ENCODE measurements at regions not wholly inside any gene's neighbourhood (a gene's known extent, or its start where the extent isn't known, plus 50 kb on each side); places are given as distances from the start of the nearest gene placed in this dataset.

DNA sequence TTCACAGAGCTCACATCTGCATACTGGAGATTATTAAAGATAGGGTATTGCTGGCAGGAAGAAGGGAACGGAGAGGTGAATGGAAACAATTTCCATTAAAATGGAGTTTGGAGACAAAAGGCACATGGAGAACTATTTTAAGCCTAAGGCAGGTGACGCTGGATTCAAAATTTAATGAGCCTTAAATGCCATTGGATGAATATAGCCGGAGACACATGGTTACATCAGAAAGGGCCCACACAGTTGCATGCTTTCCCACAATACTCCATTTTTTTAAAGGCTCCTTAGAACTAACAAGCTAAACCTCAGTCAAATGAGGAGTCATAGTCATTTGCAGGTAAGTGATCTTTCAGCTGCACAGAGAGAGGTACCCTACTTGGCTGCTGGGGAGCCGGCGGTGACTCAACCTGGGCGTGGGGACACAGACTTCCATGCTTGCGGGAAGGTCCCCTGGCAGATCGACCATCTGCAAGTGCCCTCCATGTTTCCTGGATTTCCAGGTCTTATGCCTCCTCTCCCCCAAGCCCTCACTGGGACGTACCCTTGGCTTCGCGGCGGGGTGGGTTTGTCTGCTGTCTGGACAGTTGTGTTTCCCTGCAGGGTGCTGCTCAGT is 259.2 kb downstream of the CBLN1 start:
- no peak for DNase-seq

DNA sequence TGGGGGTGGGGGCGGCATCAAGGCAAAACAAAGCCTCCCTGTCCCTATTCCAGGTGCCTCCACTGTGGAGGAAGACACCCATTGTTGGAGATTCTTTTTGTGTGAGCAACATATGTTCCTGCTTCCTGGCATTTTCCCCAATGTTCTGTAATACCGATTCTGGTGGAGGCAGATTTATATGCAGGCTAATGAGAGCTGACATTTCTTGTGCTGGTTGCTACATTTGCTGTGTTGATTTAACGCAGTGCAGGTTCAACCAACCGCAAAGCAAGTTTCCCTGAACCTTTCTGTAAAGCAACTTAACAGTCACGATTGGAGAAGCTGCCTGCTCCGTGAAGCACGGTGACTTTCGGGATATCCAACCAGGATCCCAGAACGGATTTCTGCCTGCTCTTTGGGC is 260.5 kb downstream of the CBLN1 start:
- no peak for DNase-seq

DNA sequence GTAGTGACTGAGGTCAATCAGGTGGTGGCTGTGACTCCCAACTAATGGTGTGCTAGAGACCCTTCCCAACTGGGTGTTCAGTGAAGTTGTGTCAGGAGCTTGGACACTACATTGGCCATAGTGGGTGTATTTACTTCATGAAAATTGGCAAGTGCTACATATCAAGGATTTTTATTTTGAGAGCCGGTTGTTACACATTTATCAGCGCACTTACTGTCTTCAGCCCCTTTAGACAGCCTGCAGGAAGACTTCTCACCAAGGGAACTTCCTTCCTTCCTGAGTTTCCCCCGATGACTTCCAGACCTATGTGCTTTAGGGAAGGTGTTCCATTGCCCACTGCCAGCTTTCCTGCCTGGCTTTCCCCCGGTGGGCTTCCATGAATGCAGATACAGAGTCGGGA is 261.2 kb downstream of the CBLN1 start:
- no peak for DNase-seq

DNA sequence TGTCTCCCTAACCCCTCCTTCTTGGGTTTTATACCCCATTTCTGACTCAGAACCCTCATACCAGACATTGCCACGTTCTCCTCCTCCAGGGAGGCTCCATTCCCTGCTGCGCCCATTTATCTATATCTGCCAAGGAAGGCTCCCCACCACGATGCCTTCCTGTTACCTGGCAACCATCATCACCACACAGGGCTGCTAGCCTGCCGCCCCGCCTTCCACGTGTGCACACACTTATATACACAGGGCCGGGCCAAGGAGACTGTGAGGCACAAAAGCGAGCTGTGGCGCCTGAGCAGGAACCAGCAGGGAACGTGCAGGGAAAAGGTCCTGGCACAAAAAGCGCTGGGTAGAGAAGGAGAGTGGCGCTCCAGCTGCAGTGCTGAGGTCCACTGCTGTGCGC is 261.8 kb downstream of the CBLN1 start:
- no peak for DNase-seq

DNA sequence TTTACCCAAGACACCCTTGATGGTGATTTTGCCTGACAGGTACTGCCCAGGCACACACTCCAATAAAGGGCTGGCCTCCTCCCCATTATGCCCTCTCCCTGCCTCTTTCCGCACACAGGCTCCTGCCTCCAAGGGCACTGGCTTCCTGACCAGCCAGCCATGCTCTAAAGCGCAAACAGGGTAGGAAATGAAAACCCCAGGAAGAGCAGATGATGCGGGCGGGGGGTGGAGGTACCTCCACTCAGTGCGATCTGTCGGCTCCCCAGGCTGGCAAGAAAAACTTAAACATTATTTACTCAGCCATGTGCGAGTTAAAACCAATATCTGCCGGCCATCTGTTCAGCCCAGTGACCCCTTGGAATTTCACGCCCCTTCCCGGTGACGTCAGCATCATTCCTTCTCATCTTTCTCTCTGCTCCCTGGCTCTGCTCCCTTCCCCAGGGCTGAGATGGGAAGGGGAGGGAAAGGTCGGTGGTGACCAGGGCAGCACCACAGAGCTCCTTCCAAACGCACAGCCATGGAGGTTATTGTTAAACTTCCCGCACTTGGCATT is 262.5 kb downstream of the CBLN1 start:
- no peak for DNase-seq

DNA sequence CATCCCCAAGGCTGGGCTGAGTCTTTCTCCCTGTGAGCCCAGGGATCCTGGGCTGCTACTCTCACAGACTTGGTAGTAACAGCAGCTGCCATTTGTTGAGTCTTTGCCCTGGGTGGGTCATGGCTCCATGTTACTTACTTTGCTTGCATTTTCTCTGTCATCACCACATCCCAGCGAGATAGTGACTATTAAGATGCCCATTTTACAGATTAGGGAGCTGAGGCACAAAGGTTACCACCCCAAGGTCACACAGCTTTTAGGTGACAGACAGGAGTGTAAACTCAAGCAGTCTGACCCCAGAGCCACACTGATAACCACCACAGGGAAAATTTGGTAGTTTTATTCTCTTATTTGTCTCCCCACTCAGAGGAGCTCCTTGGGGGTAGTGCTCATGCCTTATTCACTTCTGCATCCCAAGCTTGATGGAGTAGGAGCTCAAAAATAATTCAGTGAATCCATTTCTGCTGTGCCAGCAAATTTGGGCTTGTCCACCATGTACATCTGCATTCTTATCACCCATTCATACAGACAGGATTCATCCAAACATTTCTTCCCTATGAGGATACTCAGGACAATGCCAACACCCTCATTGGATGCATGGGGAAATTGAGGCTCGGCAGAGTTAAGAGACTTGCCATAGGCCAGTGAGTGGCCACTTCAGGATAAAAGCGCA is 263.2 kb downstream of the CBLN1 start:
- DNase-seq: no peak

DNA sequence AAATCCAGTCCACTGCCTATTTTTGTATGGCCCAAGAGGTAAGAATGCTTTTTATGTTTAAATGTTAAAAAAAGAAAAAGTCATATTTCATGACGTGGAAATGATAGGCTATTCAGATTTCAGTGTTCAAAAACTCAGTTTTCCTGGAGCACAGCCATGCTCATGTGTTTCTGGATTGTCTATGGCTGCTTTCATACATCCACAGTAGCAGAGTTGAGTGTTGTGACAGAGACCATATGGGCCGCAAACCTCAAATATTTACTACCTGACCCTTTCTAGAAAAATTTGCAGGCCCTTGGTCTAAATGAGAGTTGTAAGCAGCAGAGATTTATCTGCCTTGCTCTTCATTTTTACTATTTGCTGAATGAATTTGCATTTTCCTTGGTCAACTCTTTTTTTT is 264.1 kb downstream of the CBLN1 start:
- no peak for DNase-seq

DNA sequence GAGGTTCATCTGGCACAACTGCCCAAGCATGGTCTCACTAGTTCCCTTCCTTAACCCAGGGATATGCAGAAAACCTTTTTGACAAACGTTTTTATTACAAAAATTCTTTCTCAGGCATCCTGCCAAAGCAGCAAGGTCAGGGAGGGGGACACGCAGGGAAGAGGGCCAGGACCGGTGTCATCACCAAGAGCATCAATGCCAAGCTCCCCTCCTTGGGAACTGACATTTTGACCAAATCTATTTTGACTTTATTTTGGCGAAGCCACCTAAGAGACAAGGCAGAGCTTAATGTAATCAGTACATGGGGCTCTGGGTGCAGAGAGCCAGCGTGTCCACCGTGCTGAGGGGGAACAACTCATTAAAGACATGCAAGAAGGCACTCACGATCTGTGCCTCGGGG is 265.2 kb downstream of the CBLN1 start:
- no peak for DNase-seq

DNA sequence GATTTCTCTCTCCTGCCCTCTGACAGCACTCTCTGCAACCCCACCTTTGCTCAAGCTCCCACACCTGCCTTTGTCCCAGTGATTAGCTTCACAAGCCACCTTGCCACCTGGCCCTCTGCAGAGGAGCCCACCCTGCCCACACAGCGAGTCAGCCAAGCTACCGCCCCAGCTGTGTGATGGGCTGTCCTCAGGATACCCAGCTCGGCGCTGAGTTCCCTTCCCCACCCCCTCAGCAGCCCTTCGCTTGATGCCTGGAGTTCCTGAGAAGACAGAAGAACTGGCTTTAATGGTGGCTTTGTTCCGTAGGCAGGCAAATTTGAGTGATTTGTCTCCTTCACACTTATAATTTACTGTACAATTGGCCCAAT is 266.4 kb downstream of the CBLN1 start:
- no peak for DNase-seq

DNA sequence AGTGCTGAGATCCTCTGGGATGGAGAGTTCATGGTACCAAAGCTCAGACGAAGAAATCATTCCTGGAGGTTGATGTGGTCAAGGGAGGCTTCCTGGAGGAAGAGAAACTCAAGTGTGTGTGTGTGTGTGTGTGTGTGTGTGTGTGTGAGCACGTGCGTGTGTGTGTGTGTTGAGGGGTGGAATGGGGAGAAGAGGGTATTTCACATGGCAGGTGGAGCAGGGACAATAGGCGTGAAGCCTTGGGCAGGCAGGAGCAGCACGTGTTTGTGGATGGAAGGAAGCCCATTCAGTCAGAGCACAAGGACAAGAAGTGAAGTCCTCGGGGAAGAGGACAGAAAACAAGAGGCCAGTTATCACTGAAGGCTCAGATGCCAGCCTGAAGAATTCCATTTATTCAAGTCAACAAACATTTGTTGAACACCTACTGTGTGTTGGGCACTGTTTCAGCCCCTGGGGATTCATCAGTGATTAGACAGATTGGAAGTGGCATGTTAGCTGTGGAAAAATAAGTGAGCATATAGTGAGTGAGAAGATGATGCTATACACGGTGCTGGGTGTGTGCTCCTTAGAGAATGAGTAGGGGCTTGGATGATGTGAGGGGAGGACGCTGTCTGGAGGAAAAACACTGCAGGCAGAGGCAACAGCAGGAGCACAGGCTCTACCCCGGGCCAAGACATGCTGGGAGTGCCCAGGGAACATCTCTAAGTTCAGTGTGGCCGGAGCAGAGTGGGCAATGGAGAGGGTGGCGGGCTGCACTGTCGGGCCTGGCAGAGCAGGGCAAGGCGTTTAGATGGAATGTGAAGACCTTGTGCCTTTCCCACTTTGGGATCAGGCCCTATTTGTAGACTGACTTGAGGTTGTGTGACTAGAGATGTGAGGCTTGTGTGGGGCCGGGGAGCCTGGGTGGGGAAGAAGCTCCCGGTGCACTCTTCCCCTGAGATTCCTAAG is 267.1 kb downstream of the CBLN1 start:
- DNase-seq: no peak

DNA sequence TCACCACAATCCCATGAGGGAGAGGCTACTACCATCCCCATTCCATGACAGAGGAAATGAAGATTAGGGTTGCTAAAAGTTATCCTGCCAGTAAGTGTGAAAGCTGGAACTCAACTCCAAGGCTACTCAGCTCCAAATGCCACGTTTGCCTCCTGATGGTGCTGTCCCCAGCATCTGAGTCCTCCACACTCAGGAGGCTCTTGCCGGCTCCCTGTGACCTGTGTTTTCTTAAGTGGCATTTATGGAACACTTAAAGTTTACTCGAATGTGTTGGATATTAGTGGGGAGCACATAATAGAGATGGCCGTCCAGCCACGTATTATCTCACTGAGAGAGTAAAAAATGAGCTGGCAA is 267.9 kb downstream of the CBLN1 start:
- DNase-seq: no peak

DNA sequence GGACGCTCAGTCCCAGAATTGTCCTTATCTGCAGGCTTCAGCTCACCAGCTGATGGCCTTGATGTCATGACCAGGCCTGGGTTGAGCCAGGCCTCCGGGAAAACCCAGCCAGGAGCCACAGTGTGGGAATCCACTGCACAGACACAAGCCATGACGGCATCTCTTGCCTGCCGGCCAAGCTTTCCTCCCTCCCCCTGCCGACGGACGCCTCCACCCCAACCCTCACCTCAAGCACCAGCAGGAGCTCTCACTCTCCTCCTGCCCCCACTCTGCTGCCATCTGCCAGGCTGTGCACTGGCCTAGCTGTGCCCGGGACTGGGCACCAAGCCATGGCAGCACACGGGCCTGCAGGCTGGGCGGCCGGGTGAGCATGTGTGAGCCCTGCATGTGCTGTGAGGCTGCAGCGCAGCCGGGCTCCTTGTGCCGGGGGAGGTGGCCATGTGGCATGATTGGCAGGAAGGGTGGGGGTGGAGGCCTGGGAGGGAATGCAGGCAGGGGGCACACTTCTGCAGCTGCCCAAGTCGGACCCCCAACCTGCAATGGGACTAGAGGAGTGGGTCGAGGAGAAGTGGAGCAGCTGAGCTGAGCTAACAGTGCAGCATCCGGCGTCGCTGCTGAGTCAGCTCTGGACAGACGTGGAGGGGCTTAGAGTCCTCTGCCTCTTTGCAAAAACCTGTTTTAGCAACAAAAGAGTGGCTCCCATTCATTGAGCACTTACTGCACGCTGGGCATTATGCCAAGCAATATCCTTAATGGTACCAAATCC is 268.5 kb downstream of the CBLN1 start:
- no peak for DNase-seq

DNA sequence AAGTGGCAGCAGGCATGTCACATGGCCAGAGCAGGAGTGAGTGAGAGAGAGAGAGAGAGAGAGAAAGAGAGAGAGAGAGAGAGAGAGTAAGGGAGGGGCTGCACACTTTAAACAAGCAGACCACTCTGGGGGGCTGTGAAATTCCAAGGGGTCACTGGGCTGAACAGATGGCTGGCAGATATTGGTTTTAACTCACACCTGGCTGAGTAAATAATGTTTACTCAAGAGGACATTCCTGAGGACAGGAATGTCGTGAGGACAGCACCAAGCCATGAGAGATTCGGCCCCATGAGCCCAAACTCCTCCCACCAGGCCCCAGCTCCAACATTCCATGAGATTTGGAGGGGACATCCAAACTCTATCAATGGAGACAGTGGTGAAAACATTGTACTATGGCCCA is 269.7 kb downstream of the CBLN1 start:
- no peak for DNase-seq

DNA sequence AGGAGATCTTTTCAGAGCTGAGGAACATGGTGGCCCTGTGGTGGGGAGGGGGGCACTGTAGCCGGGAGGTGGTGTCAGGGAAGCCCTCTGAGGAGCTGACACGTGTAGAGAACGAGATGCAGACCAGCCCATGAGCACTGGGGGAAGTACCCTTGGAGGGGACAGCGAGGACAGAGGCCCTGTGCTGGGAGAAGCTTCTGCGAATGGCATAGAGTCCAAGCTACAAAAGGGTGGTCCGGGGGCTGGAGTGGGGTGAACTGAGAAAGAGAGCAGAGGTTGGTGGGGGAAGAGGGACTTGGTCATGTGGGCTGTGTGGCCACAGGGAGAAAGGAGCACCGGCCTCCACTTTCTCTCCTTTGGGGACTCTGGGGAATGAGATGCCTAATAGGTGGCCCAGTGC is 270.8 kb downstream of the CBLN1 start:
- DNase-seq: no peak

DNA sequence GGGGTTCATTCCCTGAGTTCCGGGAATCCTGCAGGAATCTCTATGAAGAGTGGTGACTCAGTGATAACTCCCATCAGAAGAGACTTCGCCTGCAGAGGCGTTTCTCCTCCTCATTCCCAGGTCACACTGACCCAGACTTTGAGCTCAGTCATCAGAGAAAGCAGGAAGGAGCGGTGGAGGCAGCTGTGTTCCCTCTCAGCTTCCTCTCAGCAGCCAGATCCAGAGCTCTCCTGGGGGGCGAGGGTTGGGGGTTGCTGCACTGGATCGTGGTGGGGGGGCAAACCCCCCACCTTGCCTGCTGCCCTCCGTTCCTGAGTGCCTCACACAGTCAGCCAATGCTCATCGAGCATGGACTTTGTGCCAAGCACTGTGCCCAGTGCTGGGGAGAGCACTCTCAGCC is 271.2 kb downstream of the CBLN1 start:
- no peak for DNase-seq

DNA sequence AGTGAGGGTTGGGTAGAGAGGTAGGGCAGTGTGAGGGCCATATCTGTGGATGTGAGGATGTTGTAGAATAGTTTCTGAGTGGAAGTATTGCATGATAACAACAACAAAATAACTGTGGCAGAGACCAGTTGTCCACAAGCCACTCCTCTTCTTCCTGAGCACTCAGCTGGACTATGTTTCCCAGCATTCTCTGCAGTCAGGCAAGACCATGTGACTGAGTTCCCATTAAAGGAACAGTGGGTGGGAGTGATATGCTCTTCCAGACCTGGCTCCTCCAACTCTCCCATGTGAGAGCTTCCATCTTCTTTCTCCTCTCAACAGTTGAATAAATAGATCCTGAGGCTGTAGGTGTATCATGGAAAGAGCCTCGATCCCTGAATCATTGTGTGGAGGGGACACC is 272.4 kb downstream of the CBLN1 start:
- DNase-seq: no peak

DNA sequence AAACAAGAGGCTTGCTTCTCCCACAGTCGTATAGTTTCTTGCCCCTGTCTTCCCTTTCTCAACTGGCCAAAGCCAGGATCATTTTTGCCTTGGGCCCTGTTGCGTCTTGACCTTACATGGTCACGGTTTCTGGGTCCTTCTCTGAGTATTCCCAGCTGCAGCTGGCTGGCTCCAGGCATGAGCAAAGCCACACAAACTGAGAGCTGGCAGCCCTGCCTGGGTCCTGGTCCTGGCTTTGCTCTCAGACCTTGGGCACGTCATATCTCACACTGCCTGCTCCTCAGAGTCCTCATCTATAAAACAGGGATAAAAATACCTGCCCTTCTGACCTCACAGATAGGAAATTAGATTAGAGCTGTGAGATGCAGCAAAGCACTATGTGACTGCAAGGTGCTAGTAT is 277.6 kb downstream of the CBLN1 start:
- no peak for DNase-seq

DNA sequence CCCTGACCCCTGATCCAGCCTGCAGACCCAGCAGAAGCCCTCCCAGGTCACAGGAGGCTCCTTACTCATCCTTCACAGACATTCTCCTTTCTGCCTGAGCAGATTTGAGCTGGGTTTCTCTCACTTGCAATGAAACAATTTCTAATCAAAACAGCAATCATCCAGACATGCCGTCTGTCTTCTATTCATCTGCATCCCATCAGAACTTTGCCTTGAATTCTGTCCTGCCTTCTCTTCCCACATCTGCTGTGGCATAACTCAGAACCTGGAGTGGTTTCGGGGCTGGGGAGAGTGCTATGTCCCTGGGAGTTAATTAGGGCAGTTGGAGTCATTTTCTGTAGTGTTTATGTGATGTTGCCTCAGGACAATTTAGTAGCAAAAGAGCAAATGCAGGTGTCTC is 278.6 kb downstream of the CBLN1 start:
- no peak for DNase-seq

DNA sequence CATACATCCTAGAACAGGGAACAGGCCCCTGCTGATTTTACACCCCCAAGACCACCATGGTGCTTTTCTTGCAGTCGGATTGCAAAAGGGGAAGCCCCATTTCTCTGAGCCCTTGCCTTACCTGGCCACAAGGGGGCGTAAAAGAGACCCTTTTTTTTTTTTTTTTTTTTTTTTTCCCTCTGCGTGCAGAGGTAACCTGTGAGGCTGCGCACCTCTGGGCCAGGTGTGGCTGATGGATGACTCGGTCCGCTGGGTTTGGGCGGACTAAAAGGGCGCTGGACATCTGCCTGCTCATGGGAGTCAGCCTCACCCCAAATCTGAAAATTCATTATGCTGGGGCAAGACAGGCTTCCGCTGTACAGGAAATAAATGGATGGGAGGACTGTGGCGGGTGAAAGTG is 281.0 kb downstream of the CBLN1 start:
- peak; percentile 1 for DNase-seq

DNA sequence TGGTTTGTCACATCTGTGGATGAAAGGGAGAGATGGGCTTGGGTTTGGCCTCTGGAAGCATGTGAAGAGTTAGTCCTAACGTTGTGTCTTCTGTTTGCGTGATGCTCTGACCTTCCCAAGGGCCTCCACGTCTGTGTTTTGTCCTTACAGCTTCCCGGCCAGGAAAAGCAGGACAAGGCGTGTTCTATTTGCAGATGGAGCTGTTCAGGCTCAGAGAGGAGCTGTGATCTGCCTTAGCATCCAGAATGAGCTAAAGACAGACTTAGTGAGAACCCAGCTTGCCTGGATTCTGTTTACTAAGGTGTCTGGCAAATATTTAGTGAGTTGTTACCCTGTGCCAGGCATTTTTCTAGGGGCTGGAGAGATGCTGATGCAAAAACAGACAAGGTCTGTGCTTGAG is 282.1 kb downstream of the CBLN1 start:
- no peak for DNase-seq

DNA sequence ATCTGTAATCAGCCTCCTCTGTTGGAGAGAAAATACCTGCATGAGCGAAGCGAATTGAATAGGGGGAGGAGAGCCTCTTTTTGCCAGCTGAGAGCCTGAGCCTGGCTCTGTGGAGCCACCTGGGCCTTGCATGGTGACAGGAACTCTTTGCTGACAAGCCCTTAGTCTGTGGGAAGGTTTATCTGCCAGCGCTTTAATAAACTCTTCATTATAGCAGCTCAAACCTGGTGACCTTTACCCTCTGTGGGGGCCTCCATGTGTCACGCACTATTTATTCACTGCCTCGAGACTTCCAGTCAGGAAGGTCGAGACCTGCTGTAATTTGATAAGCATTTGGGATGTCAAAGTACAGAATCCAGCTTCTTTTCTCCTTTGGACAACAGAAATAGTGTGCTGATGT is 282.6 kb downstream of the CBLN1 start:
- no peak for DNase-seq

DNA sequence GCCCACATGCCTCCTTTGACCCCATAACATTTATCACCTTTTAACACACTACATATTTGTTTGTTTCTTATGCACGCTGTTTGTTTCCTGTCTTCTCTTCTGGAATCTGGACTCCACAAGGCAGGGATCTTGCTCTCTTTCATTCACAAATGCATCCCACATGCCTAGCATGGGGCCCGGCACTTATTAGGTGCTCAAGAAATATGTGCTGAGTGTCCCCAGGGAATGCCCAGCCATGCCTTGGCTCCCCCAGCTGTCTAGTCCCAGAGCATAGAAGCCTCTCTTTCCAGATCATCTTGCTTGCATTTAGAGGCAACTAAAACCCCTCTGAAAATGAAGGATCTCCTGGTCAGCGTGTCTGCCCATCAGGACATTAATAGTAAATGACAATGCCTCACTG is 283.7 kb downstream of the CBLN1 start:
- no peak for DNase-seq

DNA sequence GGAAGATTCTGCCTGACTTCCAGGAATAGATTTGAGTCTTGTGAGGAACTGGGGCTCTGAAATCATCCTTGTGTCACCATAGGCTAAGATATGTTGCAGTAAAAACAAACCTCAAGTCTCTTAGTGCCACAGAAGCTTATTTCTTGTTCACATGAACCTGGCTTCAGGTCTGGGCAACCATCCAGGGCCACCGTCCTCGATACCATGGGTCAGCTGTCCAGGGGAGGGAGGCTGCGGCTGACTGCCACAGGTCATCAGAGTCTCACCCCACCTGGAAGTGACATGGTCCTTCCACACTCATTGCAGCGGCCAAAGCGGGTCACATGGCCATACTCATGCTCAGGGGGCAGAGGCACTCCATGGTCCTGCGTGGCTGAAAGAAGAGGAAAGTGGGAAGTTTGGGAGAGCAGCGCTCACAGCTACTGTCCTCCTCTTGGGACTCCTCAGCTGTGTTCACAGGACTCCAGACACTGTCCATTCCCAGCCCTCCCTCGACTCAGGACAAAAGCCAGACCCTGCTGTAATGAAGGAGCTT is 284.5 kb downstream of the CBLN1 start:
- DNase-seq: no peak
